ENCODE measurements at regions not wholly inside any gene's neighbourhood (a gene's known extent, or its start where the extent isn't known, plus 50 kb on each side); places are given as distances from the start of the nearest gene placed in this dataset.
A peak's percentile ranks its signal among the peaks of the same experiment; 100 is the strongest.
"Not testable (repeated sequence)": the region's sequence is repeated elsewhere in the genome, so short reads cannot be mapped to it uniquely, and the experiment has no call there.

GRCh38 chr17:54353789-54354525 is 531.2 kb downstream of the KIF2B start:
- DNase-seq, result no peak

- DNase-seq, result not testable (repeated sequence)
Measured at GRCh38 chr17:54361073-54361472, 538.3 kb downstream of the KIF2B start.

- no peak for DNase-seq
Measured at GRCh38 chr17:54368906-54369305, 531.7 kb upstream of the TOM1L1 start.

GRCh38 chr17:54372069-54372749 is 528.4 kb upstream of the TOM1L1 start:
- no peak for DNase-seq

- peak in 2 of 58 donors; percentile 0 to 5 for DNase-seq
Measured at GRCh38 chr17:54373970-54374369, 526.7 kb upstream of the TOM1L1 start.

GRCh38 chr17:54376409-54376808 is 524.2 kb upstream of the TOM1L1 start:
- not testable (repeated sequence) for DNase-seq

GRCh38 chr17:54381482-54381881 is 519.2 kb upstream of the TOM1L1 start:
- DNase-seq, result no peak

- DNase-seq, result no peak
Measured at GRCh38 chr17:54404259-54404658, 496.4 kb upstream of the TOM1L1 start.

GRCh38 chr17:54405826-54406225 is 494.8 kb upstream of the TOM1L1 start:
- no peak for DNase-seq

- DNase-seq, result peak in 10 of 58 donors; percentile 0 to 48 (median 4)
Measured at GRCh38 chr17:54408731-54409130, 491.9 kb upstream of the TOM1L1 start.

GRCh38 chr17:54418467-54418866 is 482.2 kb upstream of the TOM1L1 start:
- DNase-seq, result no peak

- peak in 1 of 58 donors; percentile 1 for DNase-seq
Measured at GRCh38 chr17:54425671-54426070, 475.0 kb upstream of the TOM1L1 start.

GRCh38 chr17:54426296-54426886 is 474.3 kb upstream of the TOM1L1 start:
- peak in 2 of 58 donors; percentile 3 to 4 for DNase-seq

GRCh38 chr17:54435966-54436365 is 464.7 kb upstream of the TOM1L1 start:
- DNase-seq, result no peak

GRCh38 chr17:54439816-54440215 is 460.8 kb upstream of the TOM1L1 start:
- DNase-seq, result no peak

- DNase-seq, result no peak
Measured at GRCh38 chr17:54451051-54451450, 449.6 kb upstream of the TOM1L1 start.

GRCh38 chr17:54452666-54453348 is 447.8 kb upstream of the TOM1L1 start:
- no peak for DNase-seq

GRCh38 chr17:54455251-54455868 is 445.3 kb upstream of the TOM1L1 start:
- DNase-seq, result no peak

- DNase-seq, result not testable (repeated sequence)
Measured at GRCh38 chr17:54465443-54465842, 435.2 kb upstream of the TOM1L1 start.

- DNase-seq, result no peak
Measured at GRCh38 chr17:54466875-54467274, 433.8 kb upstream of the TOM1L1 start.

GRCh38 chr17:54482843-54483242 is 417.8 kb upstream of the TOM1L1 start:
- no peak for DNase-seq

All from anterior cingulate cortex (tissue), 58 donors.